ENCODE measurements at regions not wholly inside any gene's neighbourhood (a gene's known extent, or its start where the extent isn't known, plus 50 kb on each side); places are given as distances from the start of the nearest gene placed in this dataset.

- TF ChIP-seq ZNF8 (CRISPR knock-in tag; IDR thresholded peaks at IDR 0.05) (no peak), ESRRG (CRISPR knock-in tag; IDR thresholded peaks at IDR 0.05) (no peak), PPARA (CRISPR knock-in tag; IDR thresholded peaks at IDR 0.05; ENCODE audit: borderline replicate concordance) (no peak), OSR1 (CRISPR knock-in tag; IDR thresholded peaks at IDR 0.05) (no peak), TCF4 (CRISPR knock-in tag; IDR thresholded peaks at IDR 0.05; ENCODE audit: borderline replicate concordance) (no peak), TOX (CRISPR knock-in tag; IDR thresholded peaks at IDR 0.05; ENCODE audit: borderline replicate concordance) (no peak), ZC3H10 (CRISPR knock-in tag; IDR thresholded peaks at IDR 0.05) (no peak), CREB5 (CRISPR knock-in tag; IDR thresholded peaks at IDR 0.05; ENCODE audit: low read depth) (no peak), ARNTL (CRISPR knock-in tag; IDR thresholded peaks at IDR 0.05; ENCODE audit: borderline replicate concordance, low read depth) (no peak), ZNF565 (CRISPR knock-in tag; conservative IDR thresholded peaks at IDR 0.05; ENCODE audit: low read depth) (no peak)
Measured at GRCh38 chr3:160141485-160142185, 83.6 kb upstream of the C3orf80 start.

All from SK-N-SH treated with all-trans-retinoic acid at 6 μM for 48 hours (cell line).